GM12878 (cell line): ENCODE measurements at regions not wholly inside any gene's neighbourhood (a gene's known extent, or its start where the extent isn't known, plus 50 kb on each side); places are given as distances from the start of the nearest gene placed in this dataset.
A peak's percentile ranks its signal among the peaks of the same experiment; 100 is the strongest.

Experiments used
- ATF7 ChIP-seq: fragments of 450-650 bp; IDR thresholded peaks from 2 replicates; pipeline ENCODE4 v1.6.1; 2016; ENCODE audit warnings: low read depth, mild to moderate bottlenecking
- NFYB ChIP-seq: IDR thresholded peaks from 2 replicates; pipeline ENCODE4 v1.6.1; 2011; ENCODE audit warnings: low read depth, mild to moderate bottlenecking, low read length, improper control_type of control experiment, moderate library complexity; ENCODE audit not compliant: insufficient read depth
- POU2F2 ChIP-seq: IDR thresholded peaks from 3 replicates; pipeline ENCODE4 v1.6.1; 2011; ENCODE audit warnings: low read depth, mild to moderate bottlenecking, low read length, borderline replicate concordance
- TF ChIP-seq, protein P1 (sequence below): fragments of 450-650 bp; IDR thresholded peaks from 2 replicates; pipeline ENCODE4 v1.6.1; 2018; ENCODE audit warnings: borderline replicate concordance, mild to moderate bottlenecking; ENCODE audit not compliant: partially characterized antibody
- TF ChIP-seq, protein P2 (sequence below): fragments of 450-650 bp; IDR thresholded peaks from 2 replicates; pipeline ENCODE4 v1.6.1; 2016; ENCODE audit warnings: mild to moderate bottlenecking
- TF ChIP-seq, protein P3 (sequence below): fragments of 450-650 bp; conservative IDR thresholded peaks from 2 replicates; pipeline ENCODE4 v1.6.1; 2017; ENCODE audit warnings: mild to moderate bottlenecking, moderate library complexity

DNA sequence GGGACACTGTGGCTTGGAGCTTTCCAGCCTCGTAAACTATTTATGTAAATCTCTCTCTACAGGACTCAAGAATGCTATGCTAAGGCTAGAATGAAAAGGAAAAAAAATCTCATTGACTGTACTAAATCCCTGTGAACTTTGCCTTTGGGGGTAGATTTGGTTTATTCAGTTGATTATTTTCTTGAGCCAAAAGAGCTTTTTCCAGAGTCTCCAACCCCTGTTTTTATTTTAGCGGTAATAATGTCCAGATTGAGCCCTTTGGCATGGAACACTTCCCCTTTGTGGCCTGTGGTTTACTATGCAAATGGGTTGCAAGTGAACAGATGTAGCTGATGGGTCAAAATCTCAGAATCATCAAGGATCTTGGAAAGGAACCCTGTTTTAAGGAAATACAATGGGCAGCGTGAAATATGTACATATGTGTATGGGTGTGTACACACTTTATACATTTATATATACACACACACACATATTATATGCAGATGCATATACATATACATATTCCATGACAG, 72.9 kb downstream of the FAM9B start (continued):
- TF ChIP-seq POU2F2 (0 out of 3 replicates have a peak, but pooled peaks have one; percentile 55), NFYB (no peak), ATF7 (no peak)
- TF ChIP-seq, protein P1, sequence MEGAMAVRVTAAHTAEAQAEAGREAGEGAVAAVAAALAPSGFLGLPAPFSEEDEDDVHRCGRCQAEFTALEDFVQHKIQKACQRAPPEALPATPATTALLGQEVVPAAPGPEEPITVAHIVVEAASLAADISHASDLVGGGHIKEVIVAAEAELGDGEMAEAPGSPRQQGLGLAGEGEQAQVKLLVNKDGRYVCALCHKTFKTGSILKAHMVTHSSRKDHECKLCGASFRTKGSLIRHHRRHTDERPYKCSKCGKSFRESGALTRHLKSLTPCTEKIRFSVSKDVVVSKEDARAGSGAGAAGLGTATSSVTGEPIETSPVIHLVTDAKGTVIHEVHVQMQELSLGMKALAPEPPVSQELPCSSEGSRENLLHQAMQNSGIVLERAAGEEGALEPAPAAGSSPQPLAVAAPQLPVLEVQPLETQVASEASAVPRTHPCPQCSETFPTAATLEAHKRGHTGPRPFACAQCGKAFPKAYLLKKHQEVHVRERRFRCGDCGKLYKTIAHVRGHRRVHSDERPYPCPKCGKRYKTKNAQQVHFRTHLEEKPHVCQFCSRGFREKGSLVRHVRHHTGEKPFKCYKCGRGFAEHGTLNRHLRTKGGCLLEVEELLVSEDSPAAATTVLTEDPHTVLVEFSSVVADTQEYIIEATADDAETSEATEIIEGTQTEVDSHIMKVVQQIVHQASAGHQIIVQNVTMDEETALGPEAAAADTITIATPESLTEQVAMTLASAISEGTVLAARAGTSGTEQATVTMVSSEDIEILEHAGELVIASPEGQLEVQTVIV = no peak
- TF ChIP-seq, protein P2, sequence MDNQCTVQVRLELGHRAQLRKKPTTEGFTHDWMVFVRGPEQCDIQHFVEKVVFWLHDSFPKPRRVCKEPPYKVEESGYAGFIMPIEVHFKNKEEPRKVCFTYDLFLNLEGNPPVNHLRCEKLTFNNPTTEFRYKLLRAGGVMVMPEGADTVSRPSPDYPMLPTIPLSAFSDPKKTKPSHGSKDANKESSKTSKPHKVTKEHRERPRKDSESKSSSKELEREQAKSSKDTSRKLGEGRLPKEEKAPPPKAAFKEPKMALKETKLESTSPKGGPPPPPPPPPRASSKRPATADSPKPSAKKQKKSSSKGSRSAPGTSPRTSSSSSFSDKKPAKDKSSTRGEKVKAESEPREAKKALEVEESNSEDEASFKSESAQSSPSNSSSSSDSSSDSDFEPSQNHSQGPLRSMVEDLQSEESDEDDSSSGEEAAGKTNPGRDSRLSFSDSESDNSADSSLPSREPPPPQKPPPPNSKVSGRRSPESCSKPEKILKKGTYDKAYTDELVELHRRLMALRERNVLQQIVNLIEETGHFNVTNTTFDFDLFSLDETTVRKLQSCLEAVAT = no peak
- TF ChIP-seq, protein P3, sequence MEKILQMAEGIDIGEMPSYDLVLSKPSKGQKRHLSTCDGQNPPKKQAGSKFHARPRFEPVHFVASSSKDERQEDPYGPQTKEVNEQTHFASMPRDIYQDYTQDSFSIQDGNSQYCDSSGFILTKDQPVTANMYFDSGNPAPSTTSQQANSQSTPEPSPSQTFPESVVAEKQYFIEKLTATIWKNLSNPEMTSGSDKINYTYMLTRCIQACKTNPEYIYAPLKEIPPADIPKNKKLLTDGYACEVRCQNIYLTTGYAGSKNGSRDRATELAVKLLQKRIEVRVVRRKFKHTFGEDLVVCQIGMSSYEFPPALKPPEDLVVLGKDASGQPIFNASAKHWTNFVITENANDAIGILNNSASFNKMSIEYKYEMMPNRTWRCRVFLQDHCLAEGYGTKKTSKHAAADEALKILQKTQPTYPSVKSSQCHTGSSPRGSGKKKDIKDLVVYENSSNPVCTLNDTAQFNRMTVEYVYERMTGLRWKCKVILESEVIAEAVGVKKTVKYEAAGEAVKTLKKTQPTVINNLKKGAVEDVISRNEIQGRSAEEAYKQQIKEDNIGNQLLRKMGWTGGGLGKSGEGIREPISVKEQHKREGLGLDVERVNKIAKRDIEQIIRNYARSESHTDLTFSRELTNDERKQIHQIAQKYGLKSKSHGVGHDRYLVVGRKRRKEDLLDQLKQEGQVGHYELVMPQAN = no peak
